SK-N-SH (cell line): ENCODE measurements at regions not wholly inside any gene's neighbourhood (a gene's known extent, or its start where the extent isn't known, plus 50 kb on each side); places are given as distances from the start of the nearest gene placed in this dataset.

Source experiments
- JUND ChIP-seq: IDR thresholded peaks from 2 replicates; pipeline ENCODE4 v1.4.0; 2012
- SIN3A ChIP-seq: IDR thresholded peaks from 2 replicates; pipeline ENCODE4 v1.6.1; 2012; ENCODE audit warnings: low read depth, mild to moderate bottlenecking, low read length, moderate library complexity, borderline replicate concordance
- TCF12 ChIP-seq: IDR thresholded peaks from 2 replicates; pipeline ENCODE4 v1.4.0; 2012
- YY1 ChIP-seq: IDR thresholded peaks from 2 replicates; pipeline ENCODE4 v1.4.0; 2012; ENCODE audit warnings: low read depth, mild to moderate bottlenecking
- TF ChIP-seq, protein P1 (sequence below): fragments of 200-600 bp; sonication (generic); IDR thresholded peaks from 2 replicates; pipeline ENCODE4 v1.6.1; 2017; ENCODE audit warnings: antibody characterized with exemption, mild to moderate bottlenecking, moderate library complexity

DNA sequence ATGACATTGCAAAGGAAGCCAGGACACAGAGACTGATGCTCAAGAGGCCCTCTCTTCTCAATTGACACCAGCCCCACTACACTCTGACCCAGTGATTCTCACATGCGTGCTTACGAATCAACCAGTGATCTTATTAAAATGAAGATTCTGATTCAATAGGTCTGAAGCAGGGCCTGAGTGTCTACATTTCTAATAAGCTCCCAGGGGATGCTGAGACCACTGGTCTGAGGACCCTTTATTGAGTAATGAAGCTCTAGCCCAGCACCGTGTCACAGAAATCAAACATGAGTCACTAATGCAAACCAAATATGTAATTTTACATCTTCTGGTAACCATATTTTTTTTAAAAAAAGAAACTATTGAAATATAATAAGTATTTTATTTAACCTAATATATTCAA, 689.1 kb upstream of the LMCD1 start:
- TF ChIP-seq, protein P1, sequence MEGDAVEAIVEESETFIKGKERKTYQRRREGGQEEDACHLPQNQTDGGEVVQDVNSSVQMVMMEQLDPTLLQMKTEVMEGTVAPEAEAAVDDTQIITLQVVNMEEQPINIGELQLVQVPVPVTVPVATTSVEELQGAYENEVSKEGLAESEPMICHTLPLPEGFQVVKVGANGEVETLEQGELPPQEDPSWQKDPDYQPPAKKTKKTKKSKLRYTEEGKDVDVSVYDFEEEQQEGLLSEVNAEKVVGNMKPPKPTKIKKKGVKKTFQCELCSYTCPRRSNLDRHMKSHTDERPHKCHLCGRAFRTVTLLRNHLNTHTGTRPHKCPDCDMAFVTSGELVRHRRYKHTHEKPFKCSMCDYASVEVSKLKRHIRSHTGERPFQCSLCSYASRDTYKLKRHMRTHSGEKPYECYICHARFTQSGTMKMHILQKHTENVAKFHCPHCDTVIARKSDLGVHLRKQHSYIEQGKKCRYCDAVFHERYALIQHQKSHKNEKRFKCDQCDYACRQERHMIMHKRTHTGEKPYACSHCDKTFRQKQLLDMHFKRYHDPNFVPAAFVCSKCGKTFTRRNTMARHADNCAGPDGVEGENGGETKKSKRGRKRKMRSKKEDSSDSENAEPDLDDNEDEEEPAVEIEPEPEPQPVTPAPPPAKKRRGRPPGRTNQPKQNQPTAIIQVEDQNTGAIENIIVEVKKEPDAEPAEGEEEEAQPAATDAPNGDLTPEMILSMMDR = no peak
- no peak for TF ChIP-seq YY1
- no peak for TF ChIP-seq TCF12
- no peak for TF ChIP-seq SIN3A
- no peak for TF ChIP-seq JUND
